Testis (tissue), 2 donors: ENCODE measurements at regions not wholly inside any gene's neighbourhood (a gene's known extent, or its start where the extent isn't known, plus 50 kb on each side); places are given as distances from the start of the nearest gene placed in this dataset.

Experiments
- DNase-seq: peaks from one replicate; pipeline ENCODE4 v3.0.0-alpha.2; 2019
- H3K27ac ChIP-seq, 2 donors: fragments of 200-600 bp; sonication (generic); one replicate each; pipeline ENCODE4 v1.5.1; 2019
- H3K27me3 ChIP-seq: fragments of 200-600 bp; sonication (generic); one replicate; pipeline ENCODE4 v1.5.1; 2019
- H3K36me3 ChIP-seq: fragments of 200-600 bp; sonication (generic); one replicate; pipeline ENCODE4 v1.5.1; 2017; ENCODE audit warnings: low read depth; ENCODE audit errors: missing control alignments
- H3K4me1 ChIP-seq: fragments of 200-600 bp; sonication (generic); one replicate; pipeline ENCODE4 v1.5.1; 2019
- H3K4me3 ChIP-seq, 2 donors: fragments of 200-600 bp; sonication (generic); one replicate each; pipeline ENCODE4 v1.5.1; 2017 to 2019
- H3K9me3 ChIP-seq: fragments of 200-600 bp; sonication (generic); one replicate; pipeline ENCODE4 v1.5.1; 2017
- CTCF ChIP-seq, 3 experiments: fragments of 450-650 bp in 2 of 3; fragments of 200-600 bp in 1 of 3; sonication (generic) in 1 of 3; IDR thresholded peaks; one replicate each; pipeline ENCODE4 v1.5.1; 2016 to 2019; ENCODE audit warnings: antibody characterized with exemption in 3 of 3, mild to moderate bottlenecking in 2 of 3, moderate library complexity in 1 of 3
- POLR2A ChIP-seq: fragments of 450-650 bp; IDR thresholded peaks from one replicate; pipeline ENCODE4 v1.6.1; 2017; ENCODE audit warnings: antibody characterized with exemption, mild to moderate bottlenecking, moderate library complexity
- WGBS, 2 donors: methylation state at CpG; one replicate each; pipeline ENCODE4 v1.1.5; 2018; 5-methylcytosine and 5-hydroxymethylcytosine counted together
- intact Hi-C: fragments of 100-400 bp; cut with DNase I; formaldehyde crosslinking; loops from one replicate; pipeline ENCODE4 v1.15.1; 2023; ENCODE audit warnings: low total_unique reads

GRCh38 chr4:23220911-23221310 is 528.2 kb downstream of the GBA3 start:
- TF ChIP-seq POLR2A, result no peak
- no peak for TF ChIP-seq CTCF (IDR thresholded peaks at IDR 0.05)
- no peaks in the 10 kb centered on the region for H3K4me1 ChIP-seq
- no peaks in the 10 kb centered on the region for H3K27me3 ChIP-seq
- no peaks in the 10 kb centered on the region for H3K36me3 ChIP-seq
- no peaks in the 10 kb centered on the region for H3K9me3 ChIP-seq
- H3K27ac ChIP-seq, result no peak overlapping the region
- no peak for DNase-seq
- 62 to 69% methylated on average over 2 of the region's 2 CpGs for WGBS, 2 donors
- no peak overlapping the region for H3K4me3 ChIP-seq
- intact Hi-C loops, result no loop called here

GRCh38 chr4:23219779-23220408 is 527.2 kb downstream of the GBA3 start:
- H3K9me3 ChIP-seq, result no peaks in the 10 kb centered on the region
- intact Hi-C loops, result no loop called here
- no peaks in the 10 kb centered on the region for H3K27me3 ChIP-seq
- no peaks in the 10 kb centered on the region for H3K4me1 ChIP-seq
- TF ChIP-seq POLR2A, result no peak
- no peak for TF ChIP-seq CTCF (IDR thresholded peaks at IDR 0.05)
- no peak for DNase-seq
- H3K4me3 ChIP-seq, result no peak overlapping the region
- H3K27ac ChIP-seq, result no peak overlapping the region
- WGBS, 2 donors, result 78 to 80% methylated on average over 3 of the region's 3 CpGs
- H3K36me3 ChIP-seq, result no peaks in the 10 kb centered on the region

- Histone ChIP-seq H3K27me3 (no peaks in the 10 kb centered on the region), H3K36me3 (no peaks in the 10 kb centered on the region), H3K9me3 (no peaks in the 10 kb centered on the region), H3K4me3 (no peak overlapping the region), H3K27ac (no peak overlapping the region), H3K4me1 (no peaks in the 10 kb centered on the region)
- WGBS, 2 donors, result 73 to 79% methylated on average over 2 of the region's 2 CpGs
- intact Hi-C loops, result no loop called here
- no peak for TF ChIP-seq POLR2A
- no peak for TF ChIP-seq CTCF (IDR thresholded peaks at IDR 0.05)
- no peak for DNase-seq
Measured at GRCh38 chr4:23213198-23213597, 520.5 kb downstream of the GBA3 start.

- Histone ChIP-seq H3K4me3 (no peak overlapping the region), H3K27me3 (no peaks in the 10 kb centered on the region), H3K4me1 (no peaks in the 10 kb centered on the region), H3K27ac (no peak overlapping the region), H3K36me3 (no peaks in the 10 kb centered on the region), H3K9me3 (no peaks in the 10 kb centered on the region)
- intact Hi-C loops, result no loop called here
- DNase-seq, result no peak
- TF ChIP-seq POLR2A (no peak), CTCF (IDR thresholded peaks at IDR 0.05) (no peak)
- 51 to 64% methylated on average over 4 of the region's 4 CpGs for WGBS, 2 donors
Measured at GRCh38 chr4:23212558-23212957, 519.8 kb downstream of the GBA3 start.

GRCh38 chr4:23207059-23207458 is 514.3 kb downstream of the GBA3 start:
- Histone ChIP-seq H3K4me3 (no peak overlapping the region), H3K27me3 (no peaks in the 10 kb centered on the region), H3K36me3 (no peaks in the 10 kb centered on the region), H3K9me3 (no peaks in the 10 kb centered on the region), H3K27ac (no peak overlapping the region), H3K4me1 (no peaks in the 10 kb centered on the region)
- intact Hi-C loops, result no loop called here
- WGBS, 2 donors, result 76 to 88% methylated on average over 1 of the region's 1 CpG
- TF ChIP-seq POLR2A, result no peak
- no peak for TF ChIP-seq CTCF (IDR thresholded peaks at IDR 0.05)
- no peak for DNase-seq
